CD4-positive, alpha-beta memory T cell (primary cell): ENCODE measurements at regions not wholly inside any gene's neighbourhood (a gene's known extent, or its start where the extent isn't known, plus 50 kb on each side); places are given as distances from the start of the nearest gene placed in this dataset.

Source experiments
- CTCF ChIA-PET: fragments of 350-600 bp; sonication (Branson Sonifier 250); formaldehyde crosslinking; loops from one replicate; lab custom pipeline; 2021; ENCODE audit warnings: inconsistent platforms; ENCODE audit not compliant: partially characterized antibody; lab: Charles Lee
- POLR2A ChIA-PET: fragments of 350-600 bp; sonication (Branson Sonifier 250); formaldehyde crosslinking; loops from one replicate; lab custom pipeline; 2021; ENCODE audit not compliant: partially characterized antibody; lab: Charles Lee
- DNase-seq, 5 donors: peaks; one replicate each; pipeline versions ENCODE4 v3.0.0 to v3.0.0-alpha.2; 2020 to 2022; ENCODE audit warnings: mixed read lengths in 1 of 5
- H3K27ac ChIP-seq: one replicate; pipeline ENCODE4 v1.7.0; 2013; ENCODE audit warnings: low read depth, low read length
- H3K27me3 ChIP-seq: 2 replicates; pipeline ENCODE4 v1.7.0; 2013; ENCODE audit warnings: mild to moderate bottlenecking, low read length, moderate library complexity; ENCODE audit not compliant: insufficient read depth
- H3K36me3 ChIP-seq: 2 replicates; pipeline ENCODE4 v1.7.0; 2013; ENCODE audit warnings: mild to moderate bottlenecking, low read length, moderate library complexity; ENCODE audit not compliant: insufficient read depth
- H3K4me1 ChIP-seq: 2 replicates; pipeline ENCODE4 v1.7.0; 2013; ENCODE audit warnings: mild to moderate bottlenecking, low read length, moderate library complexity; ENCODE audit not compliant: insufficient read depth
- H3K4me3 ChIP-seq, 2 donors: one replicate each; pipeline ENCODE4 v1.7.0; 2013; ENCODE audit warnings: low read length in 2 of 2, mild to moderate bottlenecking in 1 of 2
- H3K9me3 ChIP-seq, 2 donors: one replicate each; pipeline ENCODE4 v1.7.0; 2013; ENCODE audit warnings: low read length in 2 of 2, control low read depth in 1 of 2; ENCODE audit not compliant: control insufficient read depth in 1 of 2
- H3K27ac Mint-ChIP-seq, 7 donors: one replicate each; pipeline ENCODE4 v1.8.0; 2020 to 2021; ENCODE audit warnings: mixed read lengths in 7 of 7, mild to moderate bottlenecking in 6 of 7, inconsistent platforms in 3 of 7, moderate library complexity in 3 of 7
- H3K27me3 Mint-ChIP-seq, 2 donors: one replicate each; pipeline ENCODE4 v1.8.0; 2020 to 2021; ENCODE audit warnings: mixed read lengths in 2 of 2
- H3K36me3 Mint-ChIP-seq, 2 donors: one replicate each; pipeline ENCODE4 v1.8.0; 2020 to 2021; ENCODE audit warnings: mixed read lengths in 2 of 2, inconsistent platforms in 1 of 2, mild to moderate bottlenecking in 1 of 2
- H3K4me1 Mint-ChIP-seq, 4 donors: one replicate each; pipeline ENCODE4 v1.8.0; 2020 to 2021; ENCODE audit warnings: mixed read lengths in 4 of 4, mild to moderate bottlenecking in 1 of 4
- H3K4me3 Mint-ChIP-seq, 8 donors: one replicate each; pipeline ENCODE4 v1.8.0; 2020 to 2021; ENCODE audit warnings: mixed read lengths in 8 of 8, mild to moderate bottlenecking in 7 of 8, moderate library complexity in 6 of 8, inconsistent platforms in 3 of 8
- H3K9me3 Mint-ChIP-seq, 8 donors: one replicate each; pipeline ENCODE4 v1.8.0; 2020 to 2021; ENCODE audit warnings: mixed read lengths in 8 of 8, mild to moderate bottlenecking in 5 of 8, inconsistent platforms in 3 of 8, moderate library complexity in 1 of 8
- intact Hi-C: fragments of 100-400 bp; cut with micrococcal nuclease; formaldehyde crosslinking; loops from one replicate; pipeline ENCODE4 v1.15.1; 2023

DNA sequence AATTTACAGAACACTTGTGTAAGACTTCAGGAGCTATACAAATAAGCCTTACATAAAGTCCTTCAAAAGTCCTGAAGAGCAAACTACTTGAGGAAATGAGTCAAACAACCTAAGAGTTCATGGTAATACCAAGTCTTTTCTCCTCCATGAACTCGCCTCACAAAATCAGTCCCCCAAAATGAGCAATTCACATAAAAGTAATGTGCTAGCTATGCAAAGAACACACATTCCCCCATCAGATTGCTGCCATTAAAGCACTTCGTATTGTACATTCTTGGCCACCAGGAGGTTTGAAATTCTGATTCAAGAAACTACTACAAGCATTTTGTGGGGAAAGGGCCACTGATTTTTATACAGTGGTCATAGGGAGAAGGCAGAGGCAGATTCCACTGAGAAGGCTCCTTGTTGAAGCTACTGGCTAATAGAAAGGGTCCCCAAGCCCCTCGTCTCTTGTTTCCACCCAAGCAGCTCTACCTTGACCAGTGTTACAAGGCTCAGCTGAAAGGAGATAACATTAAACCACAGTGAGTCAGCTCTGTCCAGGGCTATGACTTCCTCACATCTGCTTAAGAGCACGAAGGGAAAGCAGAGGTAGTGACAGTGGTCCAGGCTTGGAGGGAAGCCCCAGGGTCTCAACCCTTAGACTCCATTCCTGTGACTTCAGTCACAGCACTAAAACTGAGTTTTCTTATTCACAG is 115.2 kb upstream of the CDK1 start:
- Mint-ChIP-seq H3K36me3 (peaks cover 0 to under 1% of the 10 kb centered on the region in 2 donors), H3K4me1 (peaks cover 33 to 58% (median 40%) of the 10 kb centered on the region in 4 donors), H3K4me3 (peak overlapping the region in 3 of 8 donors; percentile 4 to 77 (median 56)), H3K27me3 (no peaks in the 10 kb centered on the region), H3K9me3 (peaks cover 0 to 7% (median 0%) of the 10 kb centered on the region in 8 donors), H3K27ac (peak overlapping the region in 3 of 7 donors; percentile 1 to 78 (median 67))
- no peaks in the 10 kb centered on the region for H3K36me3 ChIP-seq
- no peaks in the 10 kb centered on the region for H3K9me3 ChIP-seq
- H3K27me3 ChIP-seq, result no peaks in the 10 kb centered on the region
- no peak overlapping the region for H3K4me3 ChIP-seq
- ChIA-PET POLR2A (interaction anchor here (0.8 to 1.0 kb wide), 2 partner anchors 52 to 95 kb away, joined by 3 read pairs; no protein-coding TSS in a partner anchor), CTCF (interaction anchor here (1.0 to 1.4 kb wide), 3 partner anchors 11 to 110 kb away, joined by 3 to 4 read pairs (median 4); no protein-coding TSS in a partner anchor)
- intact Hi-C loops, result no loop called here
- no peak overlapping the region for H3K27ac ChIP-seq
- peaks cover 22% of the 10 kb centered on the region for H3K4me1 ChIP-seq
- DNase-seq, result no peak

DNA sequence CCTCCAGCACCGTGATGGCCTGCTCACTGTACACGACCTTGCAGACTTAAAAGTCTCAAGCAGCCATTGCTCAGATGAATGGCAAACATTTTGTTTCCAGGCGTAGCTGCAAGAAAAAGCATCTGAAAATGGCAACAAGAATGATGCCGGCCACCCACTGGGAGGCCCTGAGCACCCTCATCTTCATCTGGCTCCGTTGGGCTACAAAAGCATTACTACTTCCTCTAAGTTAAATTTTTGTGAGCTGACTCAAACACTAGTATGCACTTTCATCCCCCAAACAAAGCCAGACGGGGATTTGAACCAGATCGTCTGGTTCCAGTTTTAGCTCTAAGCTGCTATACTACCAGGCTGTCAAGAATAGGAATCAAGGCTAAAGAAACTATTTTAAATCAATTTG is 116.6 kb upstream of the CDK1 start:
- H3K36me3 ChIP-seq, result no peaks in the 10 kb centered on the region
- ChIA-PET POLR2A (interaction anchor here (0.8 kb wide), 1 partner anchor 15 kb away, joined by 3 read pairs; no protein-coding TSS in a partner anchor), CTCF (interaction anchor here (1.3 kb wide), 1 partner anchor 9 kb away, joined by 4 read pairs; no protein-coding TSS in a partner anchor)
- DNase-seq, result no peak
- no peak overlapping the region for H3K4me3 ChIP-seq
- H3K27ac ChIP-seq, result no peak overlapping the region
- no peaks in the 10 kb centered on the region for H3K9me3 ChIP-seq
- Mint-ChIP-seq H3K36me3 (peaks cover 4 to 5% of the 10 kb centered on the region in 2 donors), H3K27me3 (no peaks in the 10 kb centered on the region), H3K4me3 (no peak overlapping the region), H3K4me1 (peaks cover 33 to 56% (median 38%) of the 10 kb centered on the region in 4 donors), H3K9me3 (peaks cover 0 to 7% (median 0%) of the 10 kb centered on the region in 8 donors), H3K27ac (peak overlapping the region in 1 of 7 donors; percentile 23)
- intact Hi-C loops, result no loop called here
- H3K27me3 ChIP-seq, result no peaks in the 10 kb centered on the region
- peaks cover 22% of the 10 kb centered on the region for H3K4me1 ChIP-seq

DNA sequence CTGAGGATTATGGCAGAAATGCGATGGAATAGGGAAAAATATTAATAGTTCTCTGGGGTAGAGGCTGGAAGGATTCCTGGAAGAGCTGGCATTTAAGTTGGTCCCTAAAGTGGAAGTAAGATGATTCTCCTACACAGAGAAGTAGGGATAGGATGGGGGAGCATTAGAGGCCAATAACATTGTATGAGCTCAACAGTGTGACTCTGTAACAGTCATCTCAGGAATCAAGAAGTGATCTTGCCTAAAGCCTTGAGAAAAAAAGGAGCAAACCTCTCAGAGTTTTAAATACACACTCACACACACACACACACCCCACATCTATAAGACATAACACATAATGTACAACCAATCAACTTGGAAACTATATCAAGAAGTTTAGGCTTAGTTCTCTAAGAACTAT is 117.7 kb upstream of the CDK1 start:
- DNase-seq, result no peak
- H3K36me3 ChIP-seq, result no peaks in the 10 kb centered on the region
- peaks cover 22% of the 10 kb centered on the region for H3K4me1 ChIP-seq
- H3K27me3 ChIP-seq, result no peaks in the 10 kb centered on the region
- Mint-ChIP-seq H3K27ac (peak overlapping the region in 3 of 7 donors; percentile 1 to 42 (median 38)), H3K4me3 (peak overlapping the region in 3 of 8 donors; percentile 19 to 50 (median 27)), H3K9me3 (peaks cover 0 to 7% (median 0%) of the 10 kb centered on the region in 8 donors), H3K36me3 (peaks cover 4 to 12% of the 10 kb centered on the region in 2 donors), H3K4me1 (peaks cover 31 to 56% (median 35%) of the 10 kb centered on the region in 4 donors), H3K27me3 (no peaks in the 10 kb centered on the region)
- CTCF ChIA-PET, result interaction anchor here (1.3 to 2.2 kb wide), 2 partner anchors 8 to 12 kb away, joined by 4 to 10 read pairs; no protein-coding TSS in a partner anchor
- no peak overlapping the region for H3K4me3 ChIP-seq
- no peaks in the 10 kb centered on the region for H3K9me3 ChIP-seq
- POLR2A ChIA-PET, result no interaction called here
- intact Hi-C loops, result no loop called here
- H3K27ac ChIP-seq, result no peak overlapping the region

DNA sequence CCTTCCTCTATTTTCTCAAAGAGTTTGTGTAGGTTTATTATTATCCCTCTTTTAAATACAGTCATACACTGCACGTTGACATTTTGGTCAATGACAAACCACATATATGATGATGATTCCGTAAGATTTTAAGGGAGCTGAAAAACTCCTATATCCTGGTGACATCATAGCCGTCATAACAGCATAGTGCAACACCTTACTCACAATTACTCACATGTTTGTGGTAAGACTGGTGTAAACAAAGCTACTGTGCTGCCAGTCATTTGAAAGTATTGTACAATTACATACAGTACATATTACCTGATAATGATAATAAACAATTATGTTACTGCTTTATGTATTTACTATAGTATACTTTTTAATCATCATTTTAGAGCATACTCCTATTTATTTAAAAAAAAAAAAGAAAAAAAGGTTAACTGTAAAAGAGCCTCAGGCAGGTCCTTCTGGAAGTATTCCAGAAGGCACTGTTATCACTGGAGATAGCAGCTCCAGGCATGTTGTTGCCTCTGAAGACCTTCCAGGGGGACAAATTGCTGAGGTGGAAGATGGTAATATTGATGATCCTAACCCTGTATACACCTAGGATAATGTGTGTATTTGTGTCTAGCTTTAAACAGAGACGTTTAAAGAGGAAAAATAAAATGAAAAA is 123.3 kb upstream of the CDK1 start:
- POLR2A ChIA-PET, result interaction anchor here (1.1 kb wide), 1 partner anchor 224 kb away, joined by 4 read pairs; no protein-coding TSS in a partner anchor
- CTCF ChIA-PET, result interaction anchor here (0.9 to 2.2 kb wide), 2 partner anchors 9 to 78 kb away, joined by 4 to 7 read pairs; no protein-coding TSS in a partner anchor
- Mint-ChIP-seq H3K9me3 (peaks cover 0 to 3% (median 0%) of the 10 kb centered on the region in 8 donors), H3K4me1 (peaks cover 7 to 37% (median 27%) of the 10 kb centered on the region in 4 donors), H3K36me3 (peaks cover 4 to 12% of the 10 kb centered on the region in 2 donors), H3K27me3 (no peaks in the 10 kb centered on the region), H3K27ac (no peak overlapping the region), H3K4me3 (no peak overlapping the region)
- intact Hi-C loops, result no loop called here
- Histone ChIP-seq H3K27ac (no peak overlapping the region), H3K9me3 (no peaks in the 10 kb centered on the region), H3K4me3 (no peak overlapping the region), H3K4me1 (peaks cover 6% of the 10 kb centered on the region), H3K27me3 (no peaks in the 10 kb centered on the region), H3K36me3 (no peaks in the 10 kb centered on the region)
- DNase-seq, result no peak

DNA sequence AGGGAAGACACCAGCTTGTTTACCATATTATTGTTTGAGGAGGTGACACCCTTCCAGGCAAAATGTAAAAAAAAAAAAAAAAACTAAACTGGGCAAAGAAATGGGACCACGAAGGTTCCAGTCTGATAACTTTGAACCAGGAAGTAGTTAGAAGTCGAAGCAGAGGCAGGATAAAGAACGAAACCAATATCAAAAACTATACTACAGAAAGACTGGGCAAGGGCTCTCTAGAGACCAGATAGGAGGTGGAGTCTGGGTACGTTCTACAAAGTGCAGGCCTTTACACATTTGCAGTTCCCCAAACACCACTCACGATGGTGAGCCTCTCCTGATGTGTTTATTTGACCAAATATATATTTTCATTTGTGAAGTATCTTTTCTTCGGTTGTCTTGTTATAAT is 125.7 kb upstream of the CDK1 start:
- intact Hi-C loops, result no loop called here
- Histone ChIP-seq H3K27ac (no peak overlapping the region), H3K27me3 (no peaks in the 10 kb centered on the region), H3K9me3 (no peaks in the 10 kb centered on the region), H3K4me3 (no peak overlapping the region), H3K4me1 (peaks cover 17% of the 10 kb centered on the region), H3K36me3 (no peaks in the 10 kb centered on the region)
- Mint-ChIP-seq H3K36me3 (peaks cover 3 to 12% of the 10 kb centered on the region in 2 donors), H3K27ac (peak overlapping the region in 4 of 7 donors; percentile 9 to 52 (median 22)), H3K9me3 (no peaks in the 10 kb centered on the region), H3K4me3 (no peak overlapping the region), H3K27me3 (no peaks in the 10 kb centered on the region), H3K4me1 (peaks cover 20 to 48% (median 37%) of the 10 kb centered on the region in 4 donors)
- DNase-seq, result no peak
- POLR2A ChIA-PET, result no interaction called here
- CTCF ChIA-PET, result interaction anchor here (1.3 kb wide), 1 partner anchor 9 kb away, joined by 4 read pairs; no protein-coding TSS in a partner anchor

DNA sequence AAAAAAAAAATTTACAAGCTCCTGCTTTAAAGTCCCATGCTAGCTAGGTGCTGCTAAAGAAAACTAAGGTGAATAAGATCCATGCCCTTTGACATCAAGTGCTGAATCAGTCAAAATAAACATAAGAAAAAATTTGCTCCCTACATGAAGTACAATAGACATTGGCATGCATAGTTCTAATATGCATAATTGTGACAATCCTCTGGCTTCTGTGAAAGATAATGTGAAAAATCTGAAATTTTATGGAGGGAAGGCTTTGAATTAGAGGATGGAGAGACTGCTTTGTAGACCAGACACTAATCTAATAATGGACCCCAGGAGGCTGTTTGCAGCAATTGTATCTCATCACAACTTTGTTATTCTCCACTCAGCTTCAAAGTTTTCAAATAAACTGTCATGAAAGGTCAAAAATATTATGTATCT is 127.9 kb upstream of the CDK1 start:
- Histone ChIP-seq H3K27me3 (no peaks in the 10 kb centered on the region), H3K36me3 (no peaks in the 10 kb centered on the region), H3K9me3 (no peaks in the 10 kb centered on the region), H3K27ac (no peak overlapping the region), H3K4me3 (no peak overlapping the region), H3K4me1 (peaks cover 24% of the 10 kb centered on the region)
- CTCF ChIA-PET, result interaction anchor here (0.9 to 7.0 kb wide), 7 partner anchors 15 to 119 kb away, joined by 3 to 82 read pairs (median 6); no protein-coding TSS in a partner anchor
- no peak for DNase-seq
- Mint-ChIP-seq H3K36me3 (no peaks in the 10 kb centered on the region), H3K4me1 (peaks cover 34 to 51% (median 39%) of the 10 kb centered on the region in 4 donors), H3K27me3 (no peaks in the 10 kb centered on the region), H3K27ac (peak overlapping the region; percentile 24 to 83 (median 54)), H3K4me3 (peak overlapping the region in 1 of 8 donors; percentile 7), H3K9me3 (no peaks in the 10 kb centered on the region)
- intact Hi-C loops, result no loop called here
- POLR2A ChIA-PET, result interaction anchor here (1.4 kb wide), 1 partner anchor 58 kb away, joined by 4 read pairs; no protein-coding TSS in a partner anchor
